GM23248 (cell line): ENCODE measurements at regions not wholly inside any gene's neighbourhood (a gene's known extent, or its start where the extent isn't known, plus 50 kb on each side); places are given as distances from the start of the nearest gene placed in this dataset.

ENCODE experiments used
- DNase-seq: peaks from one replicate; pipeline ENCODE4 v3.0.0-alpha.2; 2015
- H2AFZ ChIP-seq: fragments of 200-600 bp; sonication (generic); 2 replicates; pipeline ENCODE4 v1.6.1; 2016; ENCODE audit warnings: antibody characterized with exemption
- H3F3A ChIP-seq: fragments of 200-600 bp; sonication (generic); 2 replicates; pipeline ENCODE4 v1.6.1; 2016; ENCODE audit warnings: mild to moderate bottlenecking, antibody characterized with exemption, mixed run types; ENCODE audit not compliant: insufficient read depth
- H3K27ac ChIP-seq: fragments of 200-600 bp; sonication (generic); 2 replicates; pipeline ENCODE4 v1.5.1; 2016; ENCODE audit warnings: mild to moderate bottlenecking
- H3K27me3 ChIP-seq: fragments of 200-600 bp; sonication (generic); replicated peaks from 2 replicates; pipeline ENCODE4 v1.6.1; 2016; ENCODE audit warnings: mild to moderate bottlenecking; ENCODE audit not compliant: insufficient read depth
- H3K36me3 ChIP-seq: fragments of 200-600 bp; sonication (generic); 2 replicates; pipeline ENCODE4 v1.6.1; 2016; ENCODE audit warnings: low read depth, mild to moderate bottlenecking
- H3K4me1 ChIP-seq: fragments of 200-600 bp; sonication (generic); 2 replicates; pipeline ENCODE4 v1.6.1; 2016; ENCODE audit warnings: mild to moderate bottlenecking; ENCODE audit not compliant: insufficient read depth
- H3K4me2 ChIP-seq: fragments of 200-600 bp; sonication (generic); one replicate; pipeline ENCODE4 v1.6.1; 2016; ENCODE audit warnings: mild to moderate bottlenecking; ENCODE audit not compliant: unreplicated experiment
- H3K4me3 ChIP-seq: fragments of 200-600 bp; sonication (generic); 2 replicates; pipeline ENCODE4 v1.5.1; 2016; ENCODE audit warnings: mild to moderate bottlenecking
- H3K79me2 ChIP-seq: fragments of 200-600 bp; sonication (generic); 2 replicates; pipeline ENCODE4 v1.6.1; 2016; ENCODE audit warnings: mild to moderate bottlenecking; ENCODE audit not compliant: insufficient read depth
- H3K9ac ChIP-seq: fragments of 200-600 bp; sonication (generic); 2 replicates; pipeline ENCODE4 v1.6.1; 2016; ENCODE audit warnings: mild to moderate bottlenecking
- H3K9me2 ChIP-seq: fragments of 200-600 bp; sonication (generic); 2 replicates; pipeline ENCODE4 v1.6.1; 2016; ENCODE audit warnings: mixed run types, mild to moderate bottlenecking, moderate library complexity; ENCODE audit not compliant: insufficient read depth
- H3K9me3 ChIP-seq: fragments of 200-600 bp; sonication (generic); one replicate; pipeline ENCODE4 v1.6.1; 2017; ENCODE audit warnings: low read depth
- H4K20me1 ChIP-seq: fragments of 200-600 bp; sonication (generic); 2 replicates; pipeline ENCODE4 v1.6.0; 2016; ENCODE audit not compliant: insufficient read depth
- EZH2 ChIP-seq: fragments of 200-600 bp; sonication (generic); IDR thresholded peaks from 2 replicates; pipeline ENCODE4 v1.6.1; 2018; ENCODE audit warnings: antibody characterized with exemption, mild to moderate bottlenecking; ENCODE audit not compliant: insufficient read depth, poor library complexity, severe bottlenecking
- EZH2phosphoT487 ChIP-seq: fragments of 200-600 bp; sonication (generic); IDR thresholded peaks from 2 replicates; pipeline ENCODE4 v1.6.1; 2018; ENCODE audit warnings: antibody characterized with exemption, moderate library complexity, mild to moderate bottlenecking, low read depth; ENCODE audit not compliant: insufficient read depth
- WGBS, 2 experiments: methylation state at CpG; one replicate each; pipeline ENCODE4 v1.1.6; 2015 to 2017; ENCODE audit warnings: low lambda C conversion rate in 2 of 2, low coverage in 1 of 2; ENCODE audit errors: missing lambda C conversion rate in 2 of 2; 5-methylcytosine and 5-hydroxymethylcytosine counted together
- in situ Hi-C: fragments of 300-500 bp; cut with MboI; formaldehyde crosslinking; loops from 2 replicates; pipeline ENCODE4 v1.15.0; 2020

GRCh38 chr10:53298443-53298842 is 525.9 kb upstream of the MBL2 start:
- Histone ChIP-seq H2AFZ (no peak overlapping the region), H3F3A (no peaks in the 10 kb centered on the region), H3K27me3 (no peaks in the 10 kb centered on the region), H3K4me1 (no peaks in the 10 kb centered on the region), H3K27ac (no peak overlapping the region), H4K20me1 (no peaks in the 10 kb centered on the region), H3K79me2 (no peaks in the 10 kb centered on the region), H3K4me2 (no peak overlapping the region), H3K4me3 (no peak overlapping the region), H3K9me2 (no peaks in the 10 kb centered on the region), H3K36me3 (no peaks in the 10 kb centered on the region), H3K9ac (no peak overlapping the region), H3K9me3 (no peaks in the 10 kb centered on the region)
- DNase-seq, result no peak
- no peak for TF ChIP-seq EZH2phosphoT487
- TF ChIP-seq EZH2, result no peak
- in situ Hi-C loops, result no loop called here
- WGBS, 2 experiments, result 65 to 73% methylated on average over 3 of the region's 3 CpGs

GRCh38 chr10:53284615-53285182 is 512.1 kb upstream of the MBL2 start:
- no peak for DNase-seq
- in situ Hi-C loops, result no loop called here
- H3K4me3 ChIP-seq, result no peak overlapping the region
- no peaks in the 10 kb centered on the region for H3K9me2 ChIP-seq
- H3K79me2 ChIP-seq, result no peaks in the 10 kb centered on the region
- H3K27me3 ChIP-seq, result 0 out of 2 replicates have a peak, but pooled peaks cover 3% of the 10 kb centered on the region
- no peak overlapping the region for H3K4me2 ChIP-seq
- no peak overlapping the region for H3K9ac ChIP-seq
- H3K36me3 ChIP-seq, result no peaks in the 10 kb centered on the region
- no peaks in the 10 kb centered on the region for H4K20me1 ChIP-seq
- H2AFZ ChIP-seq, result no peak overlapping the region
- no peaks in the 10 kb centered on the region for H3K4me1 ChIP-seq
- no peaks in the 10 kb centered on the region for H3K9me3 ChIP-seq
- TF ChIP-seq EZH2phosphoT487 (no peak), EZH2 (no peak)
- H3K27ac ChIP-seq, result no peak overlapping the region
- no peaks in the 10 kb centered on the region for H3F3A ChIP-seq
- WGBS, 2 experiments, result 52 to 59% methylated on average over 4 of the region's 4 CpGs

GRCh38 chr10:53276797-53277196 is 504.2 kb upstream of the MBL2 start:
- Histone ChIP-seq H3K4me3 (no peak overlapping the region), H3K9me3 (no peaks in the 10 kb centered on the region), H4K20me1 (no peaks in the 10 kb centered on the region), H3K9ac (no peak overlapping the region), H3K27me3 (no peaks in the 10 kb centered on the region), H3K4me1 (no peaks in the 10 kb centered on the region), H2AFZ (no peak overlapping the region), H3K4me2 (no peak overlapping the region), H3K9me2 (no peaks in the 10 kb centered on the region), H3K79me2 (no peaks in the 10 kb centered on the region), H3F3A (no peaks in the 10 kb centered on the region), H3K27ac (no peak overlapping the region), H3K36me3 (no peaks in the 10 kb centered on the region)
- 35 to 50% methylated on average over 1 of the region's 1 CpG for WGBS, 2 experiments
- TF ChIP-seq EZH2 (no peak), EZH2phosphoT487 (no peak)
- no peak for DNase-seq
- in situ Hi-C loops, result no loop called here

GRCh38 chr10:53269482-53269881 is 496.9 kb upstream of the MBL2 start:
- no peak for TF ChIP-seq EZH2phosphoT487
- no peak for TF ChIP-seq EZH2
- H3K4me2 ChIP-seq, result no peak overlapping the region
- 2 to 5% methylated on average over 2 of the region's 2 CpGs for WGBS, 2 experiments
- no peak overlapping the region for H3K9ac ChIP-seq
- no peaks in the 10 kb centered on the region for H3K9me3 ChIP-seq
- no peaks in the 10 kb centered on the region for H4K20me1 ChIP-seq
- no peaks in the 10 kb centered on the region for H3K4me1 ChIP-seq
- H3K27ac ChIP-seq, result no peak overlapping the region
- in situ Hi-C loops, result no loop called here
- no peak overlapping the region for H3K4me3 ChIP-seq
- no peaks in the 10 kb centered on the region for H3F3A ChIP-seq
- H3K79me2 ChIP-seq, result no peaks in the 10 kb centered on the region
- H3K9me2 ChIP-seq, result no peaks in the 10 kb centered on the region
- H3K27me3 ChIP-seq, result no peaks in the 10 kb centered on the region
- H2AFZ ChIP-seq, result no peak overlapping the region
- H3K36me3 ChIP-seq, result no peaks in the 10 kb centered on the region
- DNase-seq, result no peak

- Histone ChIP-seq H3K9me2 (no peaks in the 10 kb centered on the region), H3K36me3 (no peaks in the 10 kb centered on the region), H3K9me3 (no peaks in the 10 kb centered on the region), H4K20me1 (no peaks in the 10 kb centered on the region), H3K4me3 (no peak overlapping the region), H3K79me2 (no peaks in the 10 kb centered on the region), H3K4me1 (no peaks in the 10 kb centered on the region), H3K27ac (no peak overlapping the region), H2AFZ (no peak overlapping the region), H3K4me2 (no peak overlapping the region), H3K9ac (no peak overlapping the region), H3F3A (no peaks in the 10 kb centered on the region), H3K27me3 (no peaks in the 10 kb centered on the region)
- in situ Hi-C loops, result no loop called here
- 0 to 2% methylated on average over 1 of the region's 1 CpG for WGBS, 2 experiments
- TF ChIP-seq EZH2phosphoT487 (no peak), EZH2 (no peak)
- DNase-seq, result no peak
These were observed 487.6 kb upstream of the MBL2 start for GRCh38 chr10:53260213-53260612.
